ENCODE measurements at regions not wholly inside any gene's neighbourhood (a gene's known extent, or its start where the extent isn't known, plus 50 kb on each side); places are given as distances from the start of the nearest gene placed in this dataset.
"Not testable (repeated sequence)": the region's sequence is repeated elsewhere in the genome, so short reads cannot be mapped to it uniquely, and the experiment has no call there.

GRCh38 chr4:73335679-73336078, 68.4 kb upstream of the ALB start:
- TF ChIP-seq CTCF (IDR thresholded peaks at IDR 0.05; ENCODE audit: low read depth, low read length, poor library complexity, severe bottlenecking) (no peak), EZH2phosphoT487 (IDR thresholded peaks at IDR 0.05; ENCODE audit: borderline replicate concordance, low read length) (no peak)
- Histone ChIP-seq H3K4me1 (ENCODE audit: control insufficient read depth, low read length) (no peaks in the 10 kb centered on the region), H3K4me3 (ENCODE audit: low read length) (no peak overlapping the region), H3K79me2 (ENCODE audit: control insufficient read depth, low read length) (no peaks in the 10 kb centered on the region), H3K27me3 (ENCODE audit: control insufficient read depth, low read length) (no peaks in the 10 kb centered on the region), H3K9me3 (ENCODE audit: control insufficient read depth, insufficient read depth, low read length) (peaks cover 3% of the 10 kb centered on the region; the same call in 1 of the 2 replicates), H3K27ac (ENCODE audit: low read depth, low read length) (no peak overlapping the region), H3F3A (ENCODE audit: control insufficient read depth, insufficient read depth) (no peaks in the 10 kb centered on the region), H3K36me3 (ENCODE audit: control insufficient read depth, low read length) (no peaks in the 10 kb centered on the region), H3K9me2 (replicated peaks; ENCODE audit: control insufficient read depth, low read length) (no peaks in the 10 kb centered on the region), H3K4me2 (ENCODE audit: low read length) (no peak overlapping the region), H4K20me1 (ENCODE audit: control insufficient read depth, insufficient read depth, low read depth, low read length) (no peaks in the 10 kb centered on the region)

GRCh38 chr4:73332012-73332411, 72.1 kb upstream of the ALB start:
- not testable (repeated sequence) for H3K27ac ChIP-seq (ENCODE audit: low read depth, low read length); H3K4me1 ChIP-seq (ENCODE audit: control insufficient read depth, low read length); H3K9me2 ChIP-seq (replicated peaks; ENCODE audit: control insufficient read depth, low read length); H3K79me2 ChIP-seq (ENCODE audit: control insufficient read depth, low read length); H3K4me3 ChIP-seq (ENCODE audit: low read length); H3K4me2 ChIP-seq (ENCODE audit: low read length); H4K20me1 ChIP-seq (ENCODE audit: control insufficient read depth, insufficient read depth, low read depth, low read length); H3K9me3 ChIP-seq (ENCODE audit: control insufficient read depth, insufficient read depth, low read length); H3K36me3 ChIP-seq (ENCODE audit: control insufficient read depth, low read length); H3F3A ChIP-seq (ENCODE audit: control insufficient read depth, insufficient read depth); H3K27me3 ChIP-seq (ENCODE audit: control insufficient read depth, low read length)

GRCh38 chr4:73329300-73329699, 70.7 kb upstream of the ANKRD17 start:
- no peak overlapping the region for H3K27ac ChIP-seq (ENCODE audit: low read depth, low read length)
- H3K9me3 ChIP-seq (ENCODE audit: control insufficient read depth, insufficient read depth, low read length), result peaks cover 4% of the 10 kb centered on the region; the same call in 1 of the 2 replicates
- no peaks in the 10 kb centered on the region for H3K79me2 ChIP-seq (ENCODE audit: control insufficient read depth, low read length)
- TF ChIP-seq CTCF (IDR thresholded peaks at IDR 0.05; ENCODE audit: low read depth, low read length, poor library complexity, severe bottlenecking) (no peak), EZH2phosphoT487 (IDR thresholded peaks at IDR 0.05; ENCODE audit: borderline replicate concordance, low read length) (no peak)
- no peak overlapping the region for H3K4me3 ChIP-seq (ENCODE audit: low read length)
- H3K4me2 ChIP-seq (ENCODE audit: low read length), result no peak overlapping the region
- H3K4me1 ChIP-seq (ENCODE audit: control insufficient read depth, low read length), result no peaks in the 10 kb centered on the region
- H4K20me1 ChIP-seq (ENCODE audit: control insufficient read depth, insufficient read depth, low read depth, low read length), result no peaks in the 10 kb centered on the region
- H3F3A ChIP-seq (ENCODE audit: control insufficient read depth, insufficient read depth), result no peaks in the 10 kb centered on the region
- no peaks in the 10 kb centered on the region for H3K9me2 ChIP-seq (replicated peaks; ENCODE audit: control insufficient read depth, low read length)
- H3K36me3 ChIP-seq (ENCODE audit: control insufficient read depth, low read length), result no peaks in the 10 kb centered on the region
- H3K27me3 ChIP-seq (ENCODE audit: control insufficient read depth, low read length), result no peaks in the 10 kb centered on the region

- H3K9me2 ChIP-seq (replicated peaks; ENCODE audit: control insufficient read depth, low read length); H4K20me1 ChIP-seq (ENCODE audit: control insufficient read depth, insufficient read depth, low read depth, low read length); H3K79me2 ChIP-seq (ENCODE audit: control insufficient read depth, low read length); H3K36me3 ChIP-seq (ENCODE audit: control insufficient read depth, low read length); H3K27ac ChIP-seq (ENCODE audit: low read depth, low read length); H3F3A ChIP-seq (ENCODE audit: control insufficient read depth, insufficient read depth); H3K9me3 ChIP-seq (ENCODE audit: control insufficient read depth, insufficient read depth, low read length); H3K4me3 ChIP-seq (ENCODE audit: low read length); H3K27me3 ChIP-seq (ENCODE audit: control insufficient read depth, low read length); H3K4me2 ChIP-seq (ENCODE audit: low read length); H3K4me1 ChIP-seq (ENCODE audit: control insufficient read depth, low read length): not testable (repeated sequence)
Observed at GRCh38 chr4:73325776-73326175, 67.2 kb upstream of the ANKRD17 start.
